Neural progenitor cell (in vitro differentiated cells): ENCODE measurements at regions not wholly inside any gene's neighbourhood (a gene's known extent, or its start where the extent isn't known, plus 50 kb on each side); places are given as distances from the start of the nearest gene placed in this dataset.

Experiments used
- CTCF ChIP-seq: fragments of 200-600 bp; sonication (generic); IDR thresholded peaks from 2 replicates; pipeline ENCODE4 v1.5.1; 2017; ENCODE audit warnings: antibody characterized with exemption, mild to moderate bottlenecking
- EZH2 ChIP-seq: fragments of 200-600 bp; sonication (generic); IDR thresholded peaks from 2 replicates; pipeline ENCODE4 v1.6.1; 2017; ENCODE audit warnings: antibody characterized with exemption, mild to moderate bottlenecking, moderate library complexity
- EZH2phosphoT487 ChIP-seq: fragments of 200-600 bp; sonication (generic); IDR thresholded peaks from 2 replicates; pipeline ENCODE4 v1.6.1; 2017; ENCODE audit warnings: antibody characterized with exemption

- TF ChIP-seq CTCF (no peak), EZH2 (no peak), EZH2phosphoT487 (no peak)
Measured at GRCh38 chr20:4502756-4503155, 183.5 kb upstream of the PRNP start.
